NCI-H524 (cell line): ENCODE measurements at regions not wholly inside any gene's neighbourhood (a gene's known extent, or its start where the extent isn't known, plus 50 kb on each side); places are given as distances from the start of the nearest gene placed in this dataset.
"Not testable (repeated sequence)": the region's sequence is repeated elsewhere in the genome, so short reads cannot be mapped to it uniquely, and the experiment has no call there.

Source experiments
- DNase-seq, 2 experiments: peaks; one replicate each; lab custom pipeline; 2025; lab: John Stamatoyannopoulos, UW

- not testable (repeated sequence) for DNase-seq
These were observed 1496.4 kb downstream of the KHDRBS2 start for GRCh38 chr6:60789601-60790000.

GRCh38 chr6:60782698-60783464 is 1503.1 kb downstream of the KHDRBS2 start:
- DNase-seq: not testable (repeated sequence)

- not testable (repeated sequence) for DNase-seq
These were observed 1506.4 kb downstream of the KHDRBS2 start for GRCh38 chr6:60779591-60779990.

GRCh38 chr6:60767791-60768499 is 1518.1 kb downstream of the KHDRBS2 start:
- DNase-seq: not testable (repeated sequence)

- DNase-seq: not testable (repeated sequence)
These were observed 1520.7 kb downstream of the KHDRBS2 start for GRCh38 chr6:60765331-60765730.

- DNase-seq: not testable (repeated sequence)
These were observed 1522.5 kb downstream of the KHDRBS2 start for GRCh38 chr6:60763464-60764080.

- DNase-seq: not testable (repeated sequence)
These were observed 1525.1 kb downstream of the KHDRBS2 start for GRCh38 chr6:60760928-60761327.

GRCh38 chr6:60759149-60759825 is 1526.7 kb downstream of the KHDRBS2 start:
- DNase-seq: not testable (repeated sequence)

GRCh38 chr6:60758725-60759124 is 1527.3 kb downstream of the KHDRBS2 start:
- DNase-seq: not testable (repeated sequence)

GRCh38 chr6:60754879-60755278 is 1531.1 kb downstream of the KHDRBS2 start:
- no peak for DNase-seq

- not testable (repeated sequence) for DNase-seq
These were observed 1535.5 kb downstream of the KHDRBS2 start for GRCh38 chr6:60750353-60751081.

- not testable (repeated sequence) for DNase-seq
These were observed 1538.1 kb downstream of the KHDRBS2 start for GRCh38 chr6:60747765-60748556.

GRCh38 chr6:60737764-60738425 is 1548.1 kb downstream of the KHDRBS2 start:
- DNase-seq: not testable (repeated sequence)

GRCh38 chr6:60737315-60737714 is 1548.7 kb downstream of the KHDRBS2 start:
- DNase-seq: not testable (repeated sequence)

- DNase-seq: not testable (repeated sequence)
These were observed 1562.1 kb downstream of the KHDRBS2 start for GRCh38 chr6:60723935-60724334.

- DNase-seq: no peak
These were observed 1590.8 kb downstream of the KHDRBS2 start for GRCh38 chr6:60695232-60695631.

- DNase-seq: no peak
These were observed 1598.9 kb downstream of the KHDRBS2 start for GRCh38 chr6:60687085-60687484.

- DNase-seq: no peak
These were observed 1604.2 kb downstream of the KHDRBS2 start for GRCh38 chr6:60681806-60682205.

GRCh38 chr6:60679175-60679574 is 1606.8 kb downstream of the KHDRBS2 start:
- DNase-seq: no peak

- DNase-seq: no peak
These were observed 1614.7 kb downstream of the KHDRBS2 start for GRCh38 chr6:60671369-60671768.
